ENCODE measurements at regions not wholly inside any gene's neighbourhood (a gene's known extent, or its start where the extent isn't known, plus 50 kb on each side); places are given as distances from the start of the nearest gene placed in this dataset.

DNA sequence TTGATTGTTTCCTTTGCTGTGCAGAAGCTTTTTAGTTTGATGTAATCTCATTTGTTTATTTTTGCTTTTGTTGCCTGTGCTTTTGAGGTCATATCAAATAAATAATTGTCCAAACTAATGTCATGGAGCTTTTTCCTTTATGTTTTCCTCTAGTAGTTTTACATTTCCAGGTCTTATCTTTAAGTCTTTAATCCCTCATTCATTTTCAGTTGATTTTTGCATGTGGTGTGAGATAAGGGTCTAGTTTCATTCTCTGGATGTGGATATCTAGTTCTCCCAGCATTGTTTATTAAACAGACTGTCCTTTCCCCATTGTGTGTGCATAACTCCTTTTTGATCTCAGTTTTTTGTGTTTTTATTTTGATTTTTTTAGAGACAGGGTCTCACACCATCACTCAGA is 179.1 kb upstream of the STK26 start:
- ATAC-seq (no peak), DNase-seq (ENCODE audit: low read depth, low spot score) (no peak)
- no peaks in the 10 kb centered on the region for H3K36me3 ChIP-seq (ENCODE audit: control insufficient read depth in 1 of 2, insufficient read depth in 2 of 2, low read length in 2 of 2)
- no peak overlapping the region for H3K9ac ChIP-seq (ENCODE audit: low read length)
- RAD21 ChIA-PET (ENCODE audit: low non-redundant PET in 1 of 2, low total read pairs in 2 of 2, uncharacterized antibody in 2 of 2, unreplicated experiment in 2 of 2): no interaction called here
- no peaks in the 10 kb centered on the region for H4K20me1 ChIP-seq (ENCODE audit: insufficient read depth)
- no peaks in the 10 kb centered on the region for H3K79me2 ChIP-seq (ENCODE audit: insufficient read depth, low read length)
- TF ChIP-seq ZFX (IDR thresholded peaks at IDR 0.05): no peak
- TF ChIP-seq SRF (IDR thresholded peaks at IDR 0.05; ENCODE audit: low read depth): no peak
- CTCF ChIA-PET: interaction anchor here (0.8 kb wide), 1 partner anchor 227 kb away, joined by 3 read pairs; no protein-coding TSS in a partner anchor
- no peaks in the 10 kb centered on the region for H3K27me3 ChIP-seq (ENCODE audit: insufficient read depth, low read length)
- BruUV-seq (replicated peaks): no TSS peak
- intact Hi-C loops (cut with micrococcal nuclease): loop anchor here (5.0 kb wide), 2 partner anchors 228 to 788 kb away; no protein-coding TSS in a partner anchor
- POLR2A ChIA-PET: no interaction called here
- H3K9me3 ChIP-seq (ENCODE audit: control insufficient read depth in 1 of 2, insufficient read depth in 1 of 2, low read depth in 1 of 2, low read length in 2 of 2): no peaks in the 10 kb centered on the region
- no peaks in the 10 kb centered on the region for H3K9me2 ChIP-seq (ENCODE audit: insufficient read depth)
- H2AFZ ChIP-seq (ENCODE audit: low read depth, low read length, poor library complexity, severe bottlenecking): no peak overlapping the region
- H3K4me1 ChIP-seq (ENCODE audit: control insufficient read depth in 1 of 2, insufficient read depth in 2 of 2, low read length in 2 of 2): peaks cover 0 to 5% of the 10 kb centered on the region in 2 experiments; a peak in 1 of 4 replicates
- no peak overlapping the region for H3K27ac ChIP-seq (ENCODE audit: low read depth, low read length)
- no peak overlapping the region for H3K4me2 ChIP-seq (ENCODE audit: low read length)
- H3K4me3 ChIP-seq (replicated peaks in 1 of 2; ENCODE audit: low read depth in 1 of 2, low read length in 2 of 2): no peak overlapping the region

DNA sequence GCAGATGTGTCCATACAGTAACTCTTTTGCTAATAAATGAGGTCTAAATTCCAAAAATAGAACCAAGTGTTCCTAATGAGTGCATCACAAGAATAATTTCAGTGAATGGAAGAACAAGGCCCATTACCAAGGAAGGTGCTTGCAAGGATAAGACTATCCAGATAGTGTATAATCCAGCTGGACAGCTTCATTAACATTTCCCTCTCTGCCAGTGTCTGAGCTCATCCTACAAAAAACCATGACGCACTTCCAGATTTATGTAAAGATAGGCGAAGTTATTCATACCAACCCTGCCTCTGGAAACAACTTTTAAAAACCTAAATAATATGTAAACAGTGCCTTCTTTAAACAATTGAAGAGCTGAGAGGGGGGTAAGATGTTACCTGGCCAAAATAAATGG is 177.9 kb upstream of the STK26 start:
- Histone ChIP-seq H3K27me3 (ENCODE audit: insufficient read depth, low read length) (no peaks in the 10 kb centered on the region), H3K27ac (ENCODE audit: low read depth, low read length) (no peak overlapping the region), H3K4me3 (replicated peaks in 1 of 2; ENCODE audit: low read depth in 1 of 2, low read length in 2 of 2) (no peak overlapping the region), H4K20me1 (ENCODE audit: insufficient read depth) (no peaks in the 10 kb centered on the region), H3K9ac (ENCODE audit: low read length) (no peak overlapping the region), H3K4me1 (ENCODE audit: control insufficient read depth in 1 of 2, insufficient read depth in 2 of 2, low read length in 2 of 2) (peaks cover 0 to 5% of the 10 kb centered on the region in 2 experiments; a peak in 1 of 4 replicates), H3K9me2 (ENCODE audit: insufficient read depth) (no peaks in the 10 kb centered on the region), H3K79me2 (ENCODE audit: insufficient read depth, low read length) (no peaks in the 10 kb centered on the region), H3K9me3 (ENCODE audit: control insufficient read depth in 1 of 2, insufficient read depth in 1 of 2, low read depth in 1 of 2, low read length in 2 of 2) (no peaks in the 10 kb centered on the region), H3K36me3 (ENCODE audit: control insufficient read depth in 1 of 2, insufficient read depth in 2 of 2, low read length in 2 of 2) (no peaks in the 10 kb centered on the region), H3K4me2 (ENCODE audit: low read length) (no peak overlapping the region), H2AFZ (ENCODE audit: low read depth, low read length, poor library complexity, severe bottlenecking) (no peak overlapping the region)
- DNase-seq (ENCODE audit: low read depth, low spot score) (no peak), ATAC-seq (no peak)
- intact Hi-C loops (cut with micrococcal nuclease): no loop called here
- ChIA-PET RAD21 (ENCODE audit: low non-redundant PET in 1 of 2, low total read pairs in 2 of 2, uncharacterized antibody in 2 of 2, unreplicated experiment in 2 of 2) (interaction anchor here in 1 of 2 experiments (0.6 kb wide), 1 partner anchor 768 kb away, joined by 3 read pairs; no protein-coding TSS in a partner anchor), CTCF (no interaction called here), POLR2A (no interaction called here)
- no peak for TF ChIP-seq CBX3 (IDR thresholded peaks at IDR 0.05; ENCODE audit: low read depth)
- no peak for TF ChIP-seq POLR2AphosphoS5 (IDR thresholded peaks at IDR 0.05; ENCODE audit: low read depth, low read length)
- no peak for TF ChIP-seq SP1 (IDR thresholded peaks at IDR 0.05; ENCODE audit: low read depth)
- no peak for TF ChIP-seq ZNF274 (IDR thresholded peaks at IDR 0.05; ENCODE audit: low read depth, low read length)
- no peak for TF ChIP-seq TCF7L2 (IDR thresholded peaks at IDR 0.05; ENCODE audit: borderline replicate concordance, extremely low read depth, insufficient read depth, insufficient read length)
- TF ChIP-seq YY1 (IDR thresholded peaks at IDR 0.05; ENCODE audit: extremely low read depth, insufficient replicate concordance, low read depth, low read length): no peak
- TF ChIP-seq, protein P1, sequence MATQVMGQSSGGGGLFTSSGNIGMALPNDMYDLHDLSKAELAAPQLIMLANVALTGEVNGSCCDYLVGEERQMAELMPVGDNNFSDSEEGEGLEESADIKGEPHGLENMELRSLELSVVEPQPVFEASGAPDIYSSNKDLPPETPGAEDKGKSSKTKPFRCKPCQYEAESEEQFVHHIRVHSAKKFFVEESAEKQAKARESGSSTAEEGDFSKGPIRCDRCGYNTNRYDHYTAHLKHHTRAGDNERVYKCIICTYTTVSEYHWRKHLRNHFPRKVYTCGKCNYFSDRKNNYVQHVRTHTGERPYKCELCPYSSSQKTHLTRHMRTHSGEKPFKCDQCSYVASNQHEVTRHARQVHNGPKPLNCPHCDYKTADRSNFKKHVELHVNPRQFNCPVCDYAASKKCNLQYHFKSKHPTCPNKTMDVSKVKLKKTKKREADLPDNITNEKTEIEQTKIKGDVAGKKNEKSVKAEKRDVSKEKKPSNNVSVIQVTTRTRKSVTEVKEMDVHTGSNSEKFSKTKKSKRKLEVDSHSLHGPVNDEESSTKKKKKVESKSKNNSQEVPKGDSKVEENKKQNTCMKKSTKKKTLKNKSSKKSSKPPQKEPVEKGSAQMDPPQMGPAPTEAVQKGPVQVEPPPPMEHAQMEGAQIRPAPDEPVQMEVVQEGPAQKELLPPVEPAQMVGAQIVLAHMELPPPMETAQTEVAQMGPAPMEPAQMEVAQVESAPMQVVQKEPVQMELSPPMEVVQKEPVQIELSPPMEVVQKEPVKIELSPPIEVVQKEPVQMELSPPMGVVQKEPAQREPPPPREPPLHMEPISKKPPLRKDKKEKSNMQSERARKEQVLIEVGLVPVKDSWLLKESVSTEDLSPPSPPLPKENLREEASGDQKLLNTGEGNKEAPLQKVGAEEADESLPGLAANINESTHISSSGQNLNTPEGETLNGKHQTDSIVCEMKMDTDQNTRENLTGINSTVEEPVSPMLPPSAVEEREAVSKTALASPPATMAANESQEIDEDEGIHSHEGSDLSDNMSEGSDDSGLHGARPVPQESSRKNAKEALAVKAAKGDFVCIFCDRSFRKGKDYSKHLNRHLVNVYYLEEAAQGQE (IDR thresholded peaks at IDR 0.05; ENCODE audit: low read depth): no peak
- TF ChIP-seq ELF1 (IDR thresholded peaks at IDR 0.05; ENCODE audit: borderline replicate concordance, low read depth): no peak
- no peak for TF ChIP-seq SIN3A (IDR thresholded peaks at IDR 0.05; ENCODE audit: low read depth)
- TF ChIP-seq EZH2 (IDR thresholded peaks at IDR 0.05): no peak
- TF ChIP-seq POLR2A (IDR thresholded peaks at IDR 0.05; ENCODE audit: borderline replicate concordance, extremely low read depth, insufficient read depth, insufficient read length): no peak
- TF ChIP-seq EZH2phosphoT487 (IDR thresholded peaks at IDR 0.05; ENCODE audit: borderline replicate concordance): no peak
- TF ChIP-seq, protein P2, sequence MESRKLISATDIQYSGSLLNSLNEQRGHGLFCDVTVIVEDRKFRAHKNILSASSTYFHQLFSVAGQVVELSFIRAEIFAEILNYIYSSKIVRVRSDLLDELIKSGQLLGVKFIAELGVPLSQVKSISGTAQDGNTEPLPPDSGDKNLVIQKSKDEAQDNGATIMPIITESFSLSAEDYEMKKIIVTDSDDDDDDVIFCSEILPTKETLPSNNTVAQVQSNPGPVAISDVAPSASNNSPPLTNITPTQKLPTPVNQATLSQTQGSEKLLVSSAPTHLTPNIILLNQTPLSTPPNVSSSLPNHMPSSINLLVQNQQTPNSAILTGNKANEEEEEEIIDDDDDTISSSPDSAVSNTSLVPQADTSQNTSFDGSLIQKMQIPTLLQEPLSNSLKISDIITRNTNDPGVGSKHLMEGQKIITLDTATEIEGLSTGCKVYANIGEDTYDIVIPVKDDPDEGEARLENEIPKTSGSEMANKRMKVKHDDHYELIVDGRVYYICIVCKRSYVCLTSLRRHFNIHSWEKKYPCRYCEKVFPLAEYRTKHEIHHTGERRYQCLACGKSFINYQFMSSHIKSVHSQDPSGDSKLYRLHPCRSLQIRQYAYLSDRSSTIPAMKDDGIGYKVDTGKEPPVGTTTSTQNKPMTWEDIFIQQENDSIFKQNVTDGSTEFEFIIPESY (IDR thresholded peaks at IDR 0.05; ENCODE audit: extremely low read depth, insufficient replicate concordance, low read length): no peak
- no peak for TF ChIP-seq ZFX (IDR thresholded peaks at IDR 0.05)
- TF ChIP-seq EGR1 (IDR thresholded peaks at IDR 0.05; ENCODE audit: low read depth): no peak
- TF ChIP-seq RAD21 (IDR thresholded peaks at IDR 0.05; ENCODE audit: low read depth): no peak
- BruUV-seq (replicated peaks): no TSS peak
